Endothelial cell of umbilical vein (primary cell): ENCODE measurements at regions not wholly inside any gene's neighbourhood (a gene's known extent, or its start where the extent isn't known, plus 50 kb on each side); places are given as distances from the start of the nearest gene placed in this dataset.

Experiments used
- BruUV-seq: library from RNA; stranded (reverse); fragments of 400-500 nt; replicated peaks from 2 replicates; lab custom pipeline; 2021; lab: Mats Ljungman, UMichigan
- CTCF ChIA-PET: fragments of 300-600, 350-600 bp; sonication (Branson Sonifier 250); formaldehyde crosslinking; loops from one replicate; lab custom pipeline; 2021; ENCODE audit warnings: antibody characterized with exemption, inconsistent platforms; lab: Charles Lee
- POLR2A ChIA-PET: fragments of 300-600, 350-600 bp; sonication (Branson Sonifier 250); formaldehyde crosslinking; loops from one replicate; lab custom pipeline; 2021; ENCODE audit warnings: antibody characterized with exemption, inconsistent platforms; lab: Charles Lee
- DNase-seq: peaks from one replicate; pipeline ENCODE4 v3.0.0-alpha.2; 2011; ENCODE audit warnings: low read depth, low spot score
- FAIRE-seq: peaks from 2 replicates; lab custom pipeline; 2011; peaks lifted over from hg19 to GRCh38; lab: Jason Lieb, UNC
- H2AFZ ChIP-seq: 2 replicates; pipeline ENCODE4 v1.6.0; 2012; ENCODE audit warnings: low read depth, low read length, control low read depth, inconsistent platforms
- H3K27ac ChIP-seq: 2 replicates; pipeline ENCODE4 v1.5.1; 2011; ENCODE audit warnings: low read depth, mild to moderate bottlenecking, control low read depth, low read length, moderate library complexity; ENCODE audit not compliant: insufficient read depth
- H3K27me3 ChIP-seq, 2 experiments: 2 replicates each; pipeline versions ENCODE4 v1.6.0 to v1.6.1; 2011; ENCODE audit warnings: low read length in 2 of 2, mixed read lengths in 1 of 2; ENCODE audit not compliant: control insufficient read depth in 2 of 2, insufficient read depth in 2 of 2
- H3K36me3 ChIP-seq, 2 experiments: 2 replicates in 1 of 2; 3 replicates in 1 of 2; pipeline ENCODE4 v1.5.1; 2011; ENCODE audit warnings: low read length in 2 of 2, mild to moderate bottlenecking in 1 of 2, moderate library complexity in 1 of 2; ENCODE audit not compliant: control insufficient read depth in 2 of 2, insufficient read depth in 2 of 2; ENCODE audit errors: extremely low read depth in 1 of 2
- H3K4me1 ChIP-seq: 3 replicates; pipeline ENCODE4 v1.5.1; 2011; ENCODE audit warnings: mild to moderate bottlenecking, low read length; ENCODE audit not compliant: control insufficient read depth, insufficient read depth; ENCODE audit errors: extremely low read depth
- H3K4me2 ChIP-seq: 2 replicates; pipeline ENCODE4 v1.6.1; 2011; ENCODE audit warnings: low read length, control low read depth, mixed read lengths; ENCODE audit not compliant: insufficient read depth
- H3K4me3 ChIP-seq, 3 experiments: fragments of 200-600 bp in 1 of 3; sonication (generic), shearing (Covaris generic) in 1 of 3; replicated peaks in 1 of 3; 2 replicates each; pipeline ENCODE4 v1.5.1; 2011 to 2016; ENCODE audit warnings: control low read depth in 3 of 3, low read length in 3 of 3, mild to moderate bottlenecking in 2 of 3, inconsistent platforms in 1 of 3, low read depth in 1 of 3, moderate library complexity in 1 of 3; ENCODE audit not compliant: insufficient read depth in 1 of 3
- H3K79me2 ChIP-seq: 2 replicates; pipeline ENCODE4 v1.6.0; 2012; ENCODE audit warnings: low read length, inconsistent platforms; ENCODE audit not compliant: control insufficient read depth, insufficient read depth
- H3K9ac ChIP-seq: replicated peaks from 2 replicates; pipeline ENCODE3; 2011; ENCODE audit warnings: low read length, control low read depth; ENCODE audit not compliant: insufficient read depth; ENCODE audit errors: extremely low read depth
- H3K9me1 ChIP-seq: replicated peaks from 3 replicates; pipeline ENCODE4 v1.6.0; 2011; ENCODE audit warnings: mild to moderate bottlenecking, low read length; ENCODE audit not compliant: control insufficient read depth, insufficient read depth; ENCODE audit errors: extremely low read depth
- H3K9me3 ChIP-seq: replicated peaks from 2 replicates; pipeline ENCODE4 v1.5.1; 2012; ENCODE audit warnings: low read length, inconsistent platforms; ENCODE audit not compliant: control insufficient read depth, insufficient read depth
- H4K20me1 ChIP-seq: replicated peaks from 2 replicates; pipeline ENCODE3; 2011; ENCODE audit warnings: mild to moderate bottlenecking, low read length; ENCODE audit not compliant: control insufficient read depth, insufficient read depth; ENCODE audit errors: extremely low read depth
- EZH2 ChIP-seq: IDR thresholded peaks from 2 replicates; pipeline ENCODE4 v1.6.1; 2012; ENCODE audit warnings: borderline replicate concordance, low read depth, mild to moderate bottlenecking, moderate library complexity, low read length, inconsistent platforms; ENCODE audit not compliant: severe bottlenecking
- FOS ChIP-seq: IDR thresholded peaks from 2 replicates; pipeline ENCODE4 v1.6.1; 2011; ENCODE audit warnings: mild to moderate bottlenecking, low read length, moderate library complexity, borderline replicate concordance; ENCODE audit not compliant: insufficient read depth
- GATA2 ChIP-seq: IDR thresholded peaks from 2 replicates; pipeline ENCODE4 v1.7.0; 2011; ENCODE audit warnings: low read depth, mild to moderate bottlenecking, moderate library complexity, mixed read lengths, low read length; ENCODE audit not compliant: insufficient read length, insufficient read depth
- JUN ChIP-seq: IDR thresholded peaks from 2 replicates; pipeline ENCODE4 v1.6.1; 2011; ENCODE audit warnings: borderline replicate concordance, low read depth; ENCODE audit not compliant: insufficient read length, insufficient read depth
- MAX ChIP-seq: IDR thresholded peaks from 2 replicates; pipeline ENCODE4 v1.6.1; 2011; ENCODE audit not compliant: insufficient read depth, insufficient read length
- MYC ChIP-seq: IDR thresholded peaks from one replicate; pipeline ENCODE4 v1.6.1; 2011; ENCODE audit warnings: mild to moderate bottlenecking, low read depth, low read length
- POLR2A ChIP-seq: IDR thresholded peaks from 2 replicates; pipeline ENCODE4 v1.6.1; 2012; ENCODE audit warnings: low read depth, mild to moderate bottlenecking, control low read depth, low read length
- POLR2AphosphoS5 ChIP-seq: IDR thresholded peaks from 2 replicates; pipeline ENCODE4 v1.6.1; 2012; ENCODE audit warnings: low read depth, mild to moderate bottlenecking, control low read depth, low read length, moderate library complexity; ENCODE audit not compliant: insufficient read depth
- dilution Hi-C: fragments of 300-500 bp; cut with MboI; formaldehyde crosslinking; loops from one replicate; pipeline ENCODE4 v1.15.0; 2019; ENCODE audit warnings: low sequenced_read_pairs; ENCODE audit not compliant: extremely low pct_ligation_motif_present
- intact Hi-C: fragments of 100-400 bp; cut with micrococcal nuclease; formaldehyde crosslinking; loops from one replicate; pipeline ENCODE4 v1.10.0; 2022
- TF ChIP-seq, protein P1 (sequence below), 2 donors: IDR thresholded peaks; 1 replicate in 1 of 2; 2 replicates in 1 of 2; pipeline ENCODE4 v1.5.1; 2011; ENCODE audit warnings: low read length in 2 of 2, mild to moderate bottlenecking in 2 of 2, moderate library complexity in 2 of 2, control low read depth in 1 of 2, inconsistent platforms in 1 of 2, low read depth in 1 of 2; ENCODE audit not compliant: insufficient read depth in 1 of 2; ENCODE audit errors: extremely low read depth in 1 of 2

DNA sequence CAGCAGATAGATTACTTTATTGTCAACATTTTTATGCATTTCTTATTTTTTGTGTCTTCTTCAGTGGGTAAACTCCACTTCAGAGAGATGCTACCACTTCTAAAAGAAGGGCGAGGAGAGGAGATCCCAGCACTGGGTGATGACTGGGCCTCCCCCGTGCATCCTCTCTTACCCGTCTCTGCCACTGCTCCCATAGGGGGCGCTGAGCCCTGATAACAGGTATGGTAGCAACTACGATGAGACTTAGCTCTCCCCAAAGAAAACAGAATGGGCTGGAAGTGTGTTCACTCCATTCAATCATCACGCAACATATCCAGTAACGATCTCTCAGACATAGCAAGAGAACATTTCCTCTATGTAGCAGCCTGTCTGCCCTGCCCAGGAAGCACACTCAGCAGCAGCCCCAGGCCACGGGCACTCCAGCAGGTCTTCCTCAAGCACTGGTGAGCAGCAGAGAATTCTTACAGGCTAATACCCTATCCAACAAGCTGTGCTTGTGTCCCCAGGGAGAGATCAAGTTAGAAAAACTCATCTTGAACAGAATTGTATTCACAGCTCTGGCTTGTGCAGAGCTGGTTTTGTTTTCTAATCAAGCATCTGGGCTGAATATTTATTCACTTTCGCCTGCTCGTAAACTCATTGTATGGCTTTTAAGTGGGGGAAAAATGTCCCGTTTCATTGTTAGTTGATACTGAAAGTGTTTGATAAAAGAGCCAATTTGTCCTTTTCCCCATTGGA, 533.1 kb upstream of the CDH4 start:
- H3K9ac ChIP-seq, result no peak overlapping the region
- no peaks in the 10 kb centered on the region for H4K20me1 ChIP-seq
- DNase-seq (no peak), FAIRE-seq (no peak)
- H3K9me1 ChIP-seq, result no peaks in the 10 kb centered on the region
- H2AFZ ChIP-seq, result no peak overlapping the region
- ChIA-PET CTCF (no interaction called here), POLR2A (no interaction called here)
- intact Hi-C loops (no loop called here), dilution Hi-C loops (no loop called here)
- no peak overlapping the region for H3K4me2 ChIP-seq
- H3K27ac ChIP-seq, result no peak overlapping the region
- peaks cover 9% of the 10 kb centered on the region for H3K9me3 ChIP-seq
- no peaks in the 10 kb centered on the region for H3K4me1 ChIP-seq
- no TSS peak for BruUV-seq
- H3K36me3 ChIP-seq, result no peaks in the 10 kb centered on the region
- no peaks in the 10 kb centered on the region for H3K79me2 ChIP-seq
- H3K27me3 ChIP-seq, result no peaks in the 10 kb centered on the region
- H3K4me3 ChIP-seq, result no peak overlapping the region
- TF ChIP-seq JUN (no peak), MAX (no peak)

DNA sequence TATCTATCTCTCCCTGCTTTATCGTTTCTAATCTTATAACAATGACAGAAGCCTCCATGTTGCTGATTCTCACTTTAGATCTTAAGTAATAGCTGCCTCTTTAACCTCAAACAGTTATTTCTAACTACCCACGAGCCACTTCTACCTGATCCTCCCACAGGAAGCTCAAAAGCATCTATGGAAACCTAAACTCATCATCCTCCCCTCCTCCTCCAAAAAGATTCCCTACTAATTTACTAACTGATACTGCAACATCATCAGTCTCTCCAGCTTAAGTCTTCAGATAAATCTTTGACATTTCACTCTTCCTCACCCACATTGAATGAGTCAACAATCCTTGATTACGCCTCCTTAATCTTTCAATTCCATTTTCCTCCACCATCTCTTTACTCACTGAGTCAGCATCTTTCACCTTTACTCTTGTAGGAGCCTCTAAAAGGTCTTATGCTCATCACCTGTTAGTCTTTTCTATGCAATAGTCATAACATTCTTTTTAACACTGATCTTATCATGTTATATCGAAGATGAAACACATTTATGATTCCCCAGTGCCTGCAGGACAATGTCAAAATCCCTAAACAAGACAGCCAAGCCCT, 526.7 kb upstream of the CDH4 start:
- no TSS peak for BruUV-seq
- no peaks in the 10 kb centered on the region for H4K20me1 ChIP-seq
- FAIRE-seq, result no peak
- peaks cover 9% of the 10 kb centered on the region for H3K9me3 ChIP-seq
- H3K36me3 ChIP-seq, result no peaks in the 10 kb centered on the region
- no peaks in the 10 kb centered on the region for H3K4me1 ChIP-seq
- H2AFZ ChIP-seq, result no peak overlapping the region
- intact Hi-C loops, result no loop called here
- no peak for TF ChIP-seq JUN
- no peak for TF ChIP-seq FOS
- TF ChIP-seq POLR2AphosphoS5, result no peak
- TF ChIP-seq, protein P1, sequence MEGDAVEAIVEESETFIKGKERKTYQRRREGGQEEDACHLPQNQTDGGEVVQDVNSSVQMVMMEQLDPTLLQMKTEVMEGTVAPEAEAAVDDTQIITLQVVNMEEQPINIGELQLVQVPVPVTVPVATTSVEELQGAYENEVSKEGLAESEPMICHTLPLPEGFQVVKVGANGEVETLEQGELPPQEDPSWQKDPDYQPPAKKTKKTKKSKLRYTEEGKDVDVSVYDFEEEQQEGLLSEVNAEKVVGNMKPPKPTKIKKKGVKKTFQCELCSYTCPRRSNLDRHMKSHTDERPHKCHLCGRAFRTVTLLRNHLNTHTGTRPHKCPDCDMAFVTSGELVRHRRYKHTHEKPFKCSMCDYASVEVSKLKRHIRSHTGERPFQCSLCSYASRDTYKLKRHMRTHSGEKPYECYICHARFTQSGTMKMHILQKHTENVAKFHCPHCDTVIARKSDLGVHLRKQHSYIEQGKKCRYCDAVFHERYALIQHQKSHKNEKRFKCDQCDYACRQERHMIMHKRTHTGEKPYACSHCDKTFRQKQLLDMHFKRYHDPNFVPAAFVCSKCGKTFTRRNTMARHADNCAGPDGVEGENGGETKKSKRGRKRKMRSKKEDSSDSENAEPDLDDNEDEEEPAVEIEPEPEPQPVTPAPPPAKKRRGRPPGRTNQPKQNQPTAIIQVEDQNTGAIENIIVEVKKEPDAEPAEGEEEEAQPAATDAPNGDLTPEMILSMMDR (IDR thresholded peaks at IDR 0.05; ENCODE audit: extremely low read depth in 1 of 2, insufficient read depth in 1 of 2, low read depth in 1 of 2, low read length in 2 of 2), result no peak
- TF ChIP-seq MYC, result no peak
- TF ChIP-seq EZH2, result no peak
- no peak for TF ChIP-seq POLR2A
- no peak for TF ChIP-seq GATA2
- TF ChIP-seq MAX, result no peak
- H3K79me2 ChIP-seq, result no peaks in the 10 kb centered on the region
- no peak for DNase-seq
- no peak overlapping the region for H3K4me3 ChIP-seq
- no peak overlapping the region for H3K27ac ChIP-seq
- CTCF ChIA-PET, result no interaction called here
- H3K9ac ChIP-seq, result no peak overlapping the region
- POLR2A ChIA-PET, result no interaction called here
- no peaks in the 10 kb centered on the region for H3K9me1 ChIP-seq
- no peak overlapping the region for H3K4me2 ChIP-seq
- dilution Hi-C loops, result no loop called here
- H3K27me3 ChIP-seq, result no peaks in the 10 kb centered on the region
